ENCODE measurements at regions not wholly inside any gene's neighbourhood (a gene's known extent, or its start where the extent isn't known, plus 50 kb on each side); places are given as distances from the start of the nearest gene placed in this dataset.
"Not testable (repeated sequence)": the region's sequence is repeated elsewhere in the genome, so short reads cannot be mapped to it uniquely, and the experiment has no call there.

DNA sequence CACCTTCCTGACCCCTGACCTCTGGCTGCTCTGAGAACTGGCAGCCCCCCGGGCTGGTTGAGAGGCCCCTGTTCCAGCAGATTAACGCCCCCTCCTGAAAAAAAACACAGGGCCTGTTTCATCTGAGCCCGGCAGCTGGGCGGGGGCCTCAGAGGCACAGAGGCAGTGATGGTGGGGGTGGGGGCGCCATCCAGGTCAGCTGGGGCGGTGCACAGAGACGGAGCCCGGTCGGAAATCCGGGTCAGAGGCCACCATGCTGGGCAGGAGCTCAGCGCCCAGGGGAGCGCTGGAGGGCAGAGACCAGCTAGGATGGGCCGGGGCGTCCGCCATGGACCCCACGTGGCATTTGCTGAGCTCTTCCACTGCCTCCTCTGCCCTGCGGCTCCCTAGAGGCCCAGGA lies 68.0 kb downstream of the UNCX start:
- H3K4me1 Mint-ChIP-seq (ENCODE audit: low read depth): no peaks in the 10 kb centered on the region

DNA sequence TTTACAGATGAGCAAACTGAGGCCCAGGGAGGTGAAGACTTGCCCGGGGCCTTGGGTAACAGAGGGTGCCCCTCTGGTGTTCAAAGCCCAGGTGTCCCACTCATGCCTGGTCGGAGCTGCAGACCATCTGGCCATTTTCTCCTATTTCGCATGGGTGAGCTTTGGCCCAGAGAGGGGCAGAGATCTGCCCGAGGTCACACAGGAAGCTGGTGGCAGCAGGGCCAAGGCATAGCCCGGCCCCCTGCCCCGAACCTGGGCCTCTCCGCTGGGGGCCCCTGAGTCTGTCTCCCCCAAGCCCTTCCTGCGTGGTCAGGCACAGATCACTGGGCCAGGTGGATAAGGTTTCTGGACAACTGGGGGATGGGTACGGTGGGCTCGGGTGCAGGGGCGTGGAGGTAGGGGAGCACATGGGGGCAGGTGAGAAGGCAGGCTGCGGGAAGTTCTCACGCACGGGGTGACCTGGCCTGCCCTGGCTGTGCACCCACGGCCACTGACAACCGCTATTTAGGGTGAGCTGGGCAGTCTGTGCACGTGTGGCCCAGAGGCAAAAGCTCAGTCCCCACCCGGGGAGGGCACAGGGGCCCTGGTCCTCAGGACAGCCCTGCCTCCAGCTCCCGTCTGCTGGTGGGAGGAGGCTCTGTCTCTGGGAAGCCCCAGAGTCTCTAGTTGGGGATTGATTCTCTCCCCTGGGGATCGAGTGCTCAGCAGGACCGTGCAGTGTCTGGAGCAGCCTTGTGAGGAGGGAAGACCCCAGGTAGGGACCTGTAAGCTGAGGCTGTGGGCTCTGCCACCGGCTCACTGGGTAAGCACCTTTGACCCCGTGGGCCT lies 68.6 kb downstream of the UNCX start:
- no peaks in the 10 kb centered on the region for H3K36me3 Mint-ChIP-seq (ENCODE audit: insufficient read depth)
- DNase-seq (ENCODE audit: low spot score, unreplicated experiment): no peak
- H3K9me3 Mint-ChIP-seq (ENCODE audit: low read depth): no peaks in the 10 kb centered on the region
- H3K4me3 Mint-ChIP-seq (ENCODE audit: low read depth): no peak overlapping the region
- H3K27ac Mint-ChIP-seq: no peak overlapping the region
- TF ChIP-seq, protein P1, sequence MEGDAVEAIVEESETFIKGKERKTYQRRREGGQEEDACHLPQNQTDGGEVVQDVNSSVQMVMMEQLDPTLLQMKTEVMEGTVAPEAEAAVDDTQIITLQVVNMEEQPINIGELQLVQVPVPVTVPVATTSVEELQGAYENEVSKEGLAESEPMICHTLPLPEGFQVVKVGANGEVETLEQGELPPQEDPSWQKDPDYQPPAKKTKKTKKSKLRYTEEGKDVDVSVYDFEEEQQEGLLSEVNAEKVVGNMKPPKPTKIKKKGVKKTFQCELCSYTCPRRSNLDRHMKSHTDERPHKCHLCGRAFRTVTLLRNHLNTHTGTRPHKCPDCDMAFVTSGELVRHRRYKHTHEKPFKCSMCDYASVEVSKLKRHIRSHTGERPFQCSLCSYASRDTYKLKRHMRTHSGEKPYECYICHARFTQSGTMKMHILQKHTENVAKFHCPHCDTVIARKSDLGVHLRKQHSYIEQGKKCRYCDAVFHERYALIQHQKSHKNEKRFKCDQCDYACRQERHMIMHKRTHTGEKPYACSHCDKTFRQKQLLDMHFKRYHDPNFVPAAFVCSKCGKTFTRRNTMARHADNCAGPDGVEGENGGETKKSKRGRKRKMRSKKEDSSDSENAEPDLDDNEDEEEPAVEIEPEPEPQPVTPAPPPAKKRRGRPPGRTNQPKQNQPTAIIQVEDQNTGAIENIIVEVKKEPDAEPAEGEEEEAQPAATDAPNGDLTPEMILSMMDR (IDR thresholded peaks at IDR 0.05; ENCODE audit: unreplicated experiment): no peak
- H3K27me3 Mint-ChIP-seq: peaks cover 25% of the 10 kb centered on the region
- no peaks in the 10 kb centered on the region for H3K4me1 Mint-ChIP-seq (ENCODE audit: low read depth)

More for the DNA sequence above, 68.0 kb downstream of the UNCX start:
- H3K27ac Mint-ChIP-seq: no peak overlapping the region
- no peaks in the 10 kb centered on the region for H3K36me3 Mint-ChIP-seq (ENCODE audit: insufficient read depth)
- no peaks in the 10 kb centered on the region for H3K9me3 Mint-ChIP-seq (ENCODE audit: low read depth)
- no peak for DNase-seq (ENCODE audit: low spot score, unreplicated experiment)
- H3K27me3 Mint-ChIP-seq: peaks cover 23% of the 10 kb centered on the region
- TF ChIP-seq, protein P1 (IDR thresholded peaks at IDR 0.05; ENCODE audit: unreplicated experiment): no peak
- H3K4me3 Mint-ChIP-seq (ENCODE audit: low read depth): no peak overlapping the region

DNA sequence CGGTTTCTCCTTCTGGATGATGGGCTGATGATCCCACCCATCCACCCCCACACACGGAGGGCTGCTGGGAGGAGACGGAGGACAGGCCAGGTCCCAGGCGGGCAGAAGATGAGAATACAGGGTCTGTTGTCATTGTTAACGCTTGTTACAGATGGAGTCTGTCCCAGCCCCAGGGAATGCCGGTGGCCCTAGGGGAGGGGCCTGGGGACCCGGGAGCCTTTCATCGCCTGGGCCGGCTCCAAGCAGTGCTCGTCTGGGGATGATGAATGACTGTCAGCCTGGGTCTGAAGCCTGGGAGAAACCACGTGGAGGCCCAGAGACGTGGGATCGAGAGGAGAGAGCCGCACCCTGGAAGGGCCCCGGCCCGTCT lies 69.2 kb downstream of the UNCX start:
- no peak for DNase-seq (ENCODE audit: low spot score, unreplicated experiment)
- H3K27me3 Mint-ChIP-seq: peaks cover 28% of the 10 kb centered on the region
- no peak overlapping the region for H3K27ac Mint-ChIP-seq
- H3K36me3 Mint-ChIP-seq (ENCODE audit: insufficient read depth): no peaks in the 10 kb centered on the region
- no peaks in the 10 kb centered on the region for H3K9me3 Mint-ChIP-seq (ENCODE audit: low read depth)
- H3K4me3 Mint-ChIP-seq (ENCODE audit: low read depth): no peak overlapping the region
- TF ChIP-seq, protein P1 (IDR thresholded peaks at IDR 0.05; ENCODE audit: unreplicated experiment): no peak
- H3K4me1 Mint-ChIP-seq (ENCODE audit: low read depth): no peaks in the 10 kb centered on the region

DNA sequence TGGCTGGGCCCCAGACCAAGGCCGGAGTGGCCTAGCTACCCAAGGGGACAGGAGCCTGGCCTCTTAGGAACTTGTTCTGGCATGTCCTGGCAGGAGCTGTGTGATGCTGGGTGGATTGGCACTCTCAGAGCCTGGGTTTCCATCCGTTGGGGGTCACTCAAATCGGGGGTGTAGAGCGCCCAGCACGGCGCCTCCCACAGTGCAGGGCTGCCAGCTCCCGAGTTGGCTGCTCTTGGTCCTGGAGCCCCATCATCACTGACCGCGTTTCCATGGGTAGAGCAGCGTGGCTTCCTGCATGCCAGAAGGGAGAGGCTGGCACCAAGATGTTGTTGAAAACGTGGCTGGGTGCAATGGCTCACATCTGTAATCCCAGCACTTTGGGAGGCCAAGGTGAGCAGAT lies 70.3 kb downstream of the UNCX start:
- Mint-ChIP-seq H3K27me3 (peaks cover 29% of the 10 kb centered on the region), H3K9me3 (ENCODE audit: low read depth) (peaks cover 3% of the 10 kb centered on the region), H3K27ac (no peak overlapping the region), H3K4me3 (ENCODE audit: low read depth) (no peak overlapping the region), H3K36me3 (ENCODE audit: insufficient read depth) (no peaks in the 10 kb centered on the region), H3K4me1 (ENCODE audit: low read depth) (no peaks in the 10 kb centered on the region)
- TF ChIP-seq, protein P1 (IDR thresholded peaks at IDR 0.05; ENCODE audit: unreplicated experiment): no peak
- DNase-seq (ENCODE audit: low spot score, unreplicated experiment): no peak

DNA sequence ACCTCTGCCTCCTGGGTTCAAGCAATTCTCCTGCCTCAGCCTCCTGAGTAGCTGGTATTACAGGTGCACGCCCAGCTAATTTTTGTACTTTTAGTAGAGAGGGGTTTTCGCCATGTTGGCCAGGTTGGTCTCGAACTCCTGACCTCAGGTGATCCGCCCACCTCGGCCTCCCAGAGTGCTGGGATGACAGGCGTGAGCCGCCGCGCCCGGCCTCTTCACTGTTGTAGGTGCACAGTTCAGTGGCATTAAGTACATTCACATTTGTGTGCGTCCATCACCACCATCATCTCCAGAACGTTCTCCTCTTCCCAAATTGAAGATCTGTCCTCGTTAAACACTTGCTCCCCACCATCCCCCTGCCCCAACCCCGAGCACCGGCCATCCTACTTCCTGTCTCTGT lies 71.3 kb downstream of the UNCX start:
- not testable (repeated sequence) for H3K36me3 Mint-ChIP-seq (ENCODE audit: insufficient read depth); H3K4me1 Mint-ChIP-seq (ENCODE audit: low read depth); H3K4me3 Mint-ChIP-seq (ENCODE audit: low read depth); DNase-seq (ENCODE audit: low spot score, unreplicated experiment); H3K9me3 Mint-ChIP-seq (ENCODE audit: low read depth); H3K27ac Mint-ChIP-seq
- H3K27me3 Mint-ChIP-seq: peaks cover 34% of the 10 kb centered on the region

DNA sequence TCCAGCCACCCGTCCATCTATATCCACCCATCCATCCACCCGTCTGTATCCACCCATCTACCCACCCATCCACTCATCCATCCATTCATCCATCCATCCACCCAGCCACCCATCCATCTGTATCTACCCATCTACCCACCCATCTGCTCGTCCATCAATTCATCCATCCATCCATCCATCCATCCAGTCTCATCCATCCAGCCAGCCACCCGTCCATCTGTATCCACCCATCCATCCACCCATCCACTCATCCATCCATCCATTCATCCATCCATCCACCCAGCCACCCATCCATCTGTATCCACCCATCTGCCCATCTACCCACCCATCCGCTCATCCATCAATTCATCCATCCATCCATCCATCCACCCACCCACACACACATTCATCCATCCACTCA lies 73.2 kb downstream of the UNCX start:
- Mint-ChIP-seq H3K36me3 (ENCODE audit: insufficient read depth) (no peaks in the 10 kb centered on the region), H3K27ac (no peak overlapping the region), H3K4me3 (ENCODE audit: low read depth) (no peak overlapping the region), H3K27me3 (peaks cover 34% of the 10 kb centered on the region), H3K9me3 (ENCODE audit: low read depth) (peaks cover 4% of the 10 kb centered on the region), H3K4me1 (ENCODE audit: low read depth) (no peaks in the 10 kb centered on the region)
- DNase-seq (ENCODE audit: low spot score, unreplicated experiment): no peak
- TF ChIP-seq, protein P1 (IDR thresholded peaks at IDR 0.05; ENCODE audit: unreplicated experiment): no peak
